GM19023 (cell line): ENCODE measurements at regions not wholly inside any gene's neighbourhood (a gene's known extent, or its start where the extent isn't known, plus 50 kb on each side); places are given as distances from the start of the nearest gene placed in this dataset.
"Not testable (repeated sequence)": the region's sequence is repeated elsewhere in the genome, so short reads cannot be mapped to it uniquely, and the experiment has no call there.

Experiments
- ATAC-seq: cut with Tn5 transposase; IDR thresholded peaks from one replicate; pipeline ENCODE4 v1.9.1; 2021; ENCODE audit warnings: mild to moderate bottlenecking, moderate library complexity; ENCODE audit not compliant: unreplicated experiment

DNA sequence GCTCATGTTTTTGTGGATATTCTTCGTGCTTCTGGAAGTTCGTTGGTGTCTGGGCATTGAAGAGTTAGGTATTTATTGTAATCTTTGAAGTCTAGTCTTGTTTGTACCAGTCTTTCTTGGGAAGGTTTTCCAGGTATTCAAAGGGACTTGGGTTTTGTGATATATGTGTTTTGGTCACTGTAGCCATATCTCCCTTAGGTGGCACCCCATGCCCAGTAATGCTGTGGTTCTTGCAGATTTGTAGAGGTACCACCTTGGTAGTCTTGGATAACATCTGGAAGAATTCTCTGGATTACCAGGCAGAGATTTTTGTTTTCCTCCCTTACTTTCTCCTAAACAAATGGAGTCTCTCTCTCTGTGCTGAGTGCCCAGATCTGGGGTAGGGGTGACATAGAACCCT lies 184.1 kb downstream of the TEX13C start:
- no peak for ATAC-seq

DNA sequence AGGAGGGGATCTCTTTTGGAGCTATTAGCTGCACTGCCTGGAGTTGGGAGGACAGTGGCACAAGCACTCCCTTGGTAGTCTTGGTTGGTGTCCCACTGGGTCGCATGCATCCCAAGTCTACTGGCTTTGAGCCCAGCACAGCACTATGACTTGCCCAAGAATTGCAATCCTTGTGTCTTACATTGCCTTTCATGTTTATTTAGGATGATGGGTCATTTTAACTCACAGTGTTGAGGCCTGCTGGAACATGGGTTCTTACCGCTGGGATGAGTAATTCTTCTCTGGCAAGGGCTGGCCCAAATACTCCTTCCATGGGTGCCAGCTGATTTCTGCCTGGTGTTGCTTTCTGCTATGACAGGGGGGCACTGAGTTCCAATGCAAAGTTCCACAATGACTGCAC lies 185.5 kb downstream of the TEX13C start:
- ATAC-seq: no peak

DNA sequence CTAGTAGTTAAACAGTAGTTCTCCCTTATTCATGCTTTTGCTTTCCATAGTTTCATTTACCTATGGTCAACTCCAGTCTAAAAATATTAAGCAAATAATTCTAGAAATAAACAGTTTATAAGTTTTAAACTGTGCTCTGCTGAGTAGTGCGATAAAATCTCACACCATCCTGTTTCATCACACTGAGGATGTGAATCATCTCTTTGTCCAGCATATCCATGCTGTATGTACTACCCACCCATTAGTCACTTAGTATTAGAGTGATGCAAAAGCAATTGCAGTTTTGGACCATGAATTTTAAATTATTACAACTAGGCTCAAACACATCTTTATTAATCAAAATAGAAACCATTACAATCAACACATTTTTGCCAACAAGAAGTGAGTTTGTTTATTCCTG lies 187.4 kb downstream of the TEX13C start:
- ATAC-seq: no peak

DNA sequence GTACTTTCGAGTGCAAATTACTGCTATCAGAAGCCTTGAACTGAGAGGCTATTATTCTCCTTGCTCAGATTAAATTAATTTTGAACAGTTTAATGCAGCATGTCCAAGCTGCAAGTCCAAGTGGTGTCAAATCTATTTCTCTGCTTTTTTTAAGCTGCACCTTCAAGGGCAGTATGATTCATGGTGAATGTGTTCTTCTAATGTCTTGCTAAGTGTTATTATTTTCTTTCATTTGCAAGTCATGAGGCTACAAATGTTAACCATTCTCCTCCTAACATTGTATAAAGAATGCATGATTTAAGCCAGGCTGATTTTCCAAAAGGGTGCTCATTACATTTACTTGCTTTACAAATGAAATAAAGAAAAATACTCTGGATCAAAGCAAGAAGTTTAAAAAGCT lies 200.4 kb downstream of the TEX13C start:
- ATAC-seq: no peak

DNA sequence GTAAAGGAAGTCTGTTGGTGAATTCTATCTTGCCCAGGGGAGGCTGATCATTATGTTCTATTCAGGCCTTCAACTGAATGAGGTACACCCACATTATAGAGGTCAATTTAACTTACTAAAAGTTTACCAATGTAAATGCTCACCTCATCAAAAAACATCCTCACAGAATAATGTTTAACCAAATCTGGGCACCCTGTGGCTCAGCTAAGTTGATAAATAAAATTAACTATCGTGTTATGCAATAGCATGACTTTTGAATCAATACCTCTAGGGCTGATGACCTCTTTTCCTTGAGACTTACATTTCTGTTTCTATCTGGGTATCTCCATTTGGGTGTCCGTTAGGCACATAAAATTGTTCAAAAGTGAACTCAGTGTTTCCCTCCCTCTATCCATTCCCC lies 203.1 kb downstream of the TEX13C start:
- no peak for ATAC-seq

DNA sequence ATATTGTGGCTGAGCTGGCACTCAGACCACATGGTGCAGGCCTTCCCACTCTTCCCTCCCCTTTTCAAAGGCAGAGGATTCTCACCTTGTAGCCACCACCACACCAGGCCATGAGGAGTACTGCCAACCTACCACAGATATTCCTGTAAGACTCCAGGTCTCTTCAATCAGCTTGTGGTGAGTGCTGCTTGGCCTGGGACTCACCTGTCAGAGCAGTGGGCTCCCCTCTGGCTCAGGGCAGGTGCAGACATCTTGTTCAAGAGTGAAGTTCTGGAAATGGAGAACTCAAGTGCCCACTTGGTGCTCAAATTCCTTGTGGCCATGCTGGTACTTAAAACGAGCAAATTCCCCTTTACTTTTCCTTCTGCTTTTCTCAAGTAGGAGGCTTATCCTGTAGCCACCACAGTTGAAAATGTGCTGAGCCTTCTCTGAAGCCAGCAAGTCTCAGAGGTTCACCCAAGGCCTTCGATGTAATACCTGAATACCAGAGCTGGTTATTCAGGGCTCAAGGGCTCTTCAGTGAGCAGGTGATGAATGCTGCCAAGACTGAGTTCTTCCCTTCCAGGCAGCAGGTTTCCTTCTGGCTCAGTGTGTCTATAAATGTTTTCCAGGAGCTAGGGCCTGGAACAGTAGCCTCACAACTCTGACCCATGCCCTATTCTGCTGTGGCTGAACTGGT lies 212.9 kb downstream of the TEX13C start:
- ATAC-seq: no peak

DNA sequence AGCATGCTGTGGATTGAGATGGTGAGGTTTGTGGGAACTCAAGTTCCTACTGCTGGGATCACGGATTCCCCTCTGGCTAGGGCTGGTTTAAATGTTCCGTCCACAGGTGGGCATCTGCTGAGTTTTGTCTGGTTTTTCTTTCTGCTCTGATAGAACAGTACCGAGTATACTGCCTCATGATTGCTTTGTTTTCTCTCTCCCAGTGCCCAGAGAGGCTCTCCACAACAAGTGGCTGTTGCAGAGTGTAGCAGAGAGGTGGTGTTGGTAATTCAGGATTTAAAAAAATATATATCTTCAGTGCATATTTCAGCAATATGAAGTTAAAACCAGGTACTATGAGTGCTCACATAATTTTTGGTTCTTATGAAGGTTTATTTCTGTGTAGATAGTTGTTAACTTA lies 213.7 kb downstream of the TEX13C start:
- ATAC-seq: no peak

DNA sequence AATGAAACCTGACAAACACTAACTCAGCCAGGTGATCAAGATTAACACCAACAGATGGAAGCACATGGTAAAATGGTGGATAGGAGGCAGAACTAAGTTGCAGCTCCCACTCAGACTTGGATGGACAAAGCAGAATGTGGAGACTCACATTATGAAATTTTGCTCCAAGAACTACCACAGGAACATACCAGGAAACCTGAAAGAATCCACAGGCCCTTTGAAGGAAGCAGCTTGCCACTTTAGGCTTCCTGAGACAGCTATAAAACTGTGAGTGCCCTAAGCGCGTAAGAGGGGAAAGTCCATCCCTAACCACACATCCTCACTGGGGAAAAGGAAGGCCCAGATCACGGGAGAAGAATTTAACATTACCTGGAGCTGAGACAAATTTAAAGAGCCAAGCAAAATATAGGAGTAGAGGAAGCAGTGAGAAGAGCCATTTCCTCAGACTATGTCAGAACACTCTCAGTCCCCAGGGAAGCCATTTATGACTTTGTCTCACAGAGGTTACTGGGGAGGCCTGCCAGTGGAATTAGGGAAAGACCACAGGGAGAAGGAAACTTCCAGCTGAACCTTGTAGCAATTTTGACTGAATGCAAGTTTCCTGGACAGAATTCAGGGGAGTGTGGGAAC lies 224.5 kb downstream of the TEX13C start:
- no peak for ATAC-seq

DNA sequence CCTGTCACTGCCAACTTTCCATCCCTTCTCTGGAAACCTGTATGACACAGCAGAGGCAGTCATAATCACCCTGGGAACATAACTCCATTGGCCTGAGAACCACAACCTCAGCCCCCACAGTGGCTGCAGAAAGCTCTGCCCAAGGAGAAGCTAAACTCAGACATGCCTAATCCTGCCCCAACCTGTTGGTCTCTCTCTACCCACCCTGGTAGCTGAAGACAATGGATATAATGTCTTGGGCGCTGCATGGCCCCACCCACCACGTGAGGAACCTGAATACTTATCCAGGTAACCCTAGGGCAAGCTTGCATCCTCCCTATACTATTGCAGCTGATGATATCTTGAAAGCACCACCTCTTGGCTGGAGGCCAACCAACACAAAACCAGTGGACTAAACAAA lies 225.2 kb downstream of the TEX13C start:
- no peak for ATAC-seq

DNA sequence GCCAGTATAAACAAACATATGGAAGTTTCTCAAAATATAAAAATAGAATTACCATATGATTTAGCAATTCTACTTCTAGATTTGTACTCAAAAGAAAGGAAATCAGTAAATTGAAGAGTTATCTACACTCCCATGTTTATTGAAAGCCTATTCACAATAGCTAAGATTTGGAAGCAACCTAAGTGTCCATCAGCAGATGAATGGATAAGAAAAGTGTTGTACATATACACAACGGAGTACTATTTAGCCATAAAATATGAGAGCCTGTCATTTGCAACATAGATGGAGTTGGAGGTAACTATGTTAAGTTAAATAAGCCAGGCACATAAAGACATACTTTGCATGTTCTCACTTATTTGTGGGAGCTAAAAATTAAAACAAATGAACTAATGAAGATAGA lies 257.8 kb downstream of the TEX13C start:
- ATAC-seq: no peak

DNA sequence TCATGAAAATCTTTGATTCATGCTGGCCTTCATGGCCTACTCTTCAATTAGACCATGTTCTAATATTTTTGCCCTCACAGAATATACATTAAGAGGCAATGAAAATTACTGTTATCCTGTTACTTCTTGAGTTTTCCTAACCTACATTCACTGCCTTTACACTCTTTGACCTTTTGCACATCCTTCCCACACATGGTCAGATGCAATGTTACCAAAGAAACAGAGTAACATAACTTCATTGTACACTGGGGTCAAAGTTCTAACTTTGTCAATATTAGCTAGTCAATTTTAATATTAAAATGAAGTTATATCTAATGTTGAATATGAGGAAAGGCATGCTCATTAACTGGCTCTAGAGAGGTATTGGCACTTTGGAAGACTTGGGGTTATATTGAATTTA lies 284.8 kb downstream of the TEX13C start:
- ATAC-seq: no peak

DNA sequence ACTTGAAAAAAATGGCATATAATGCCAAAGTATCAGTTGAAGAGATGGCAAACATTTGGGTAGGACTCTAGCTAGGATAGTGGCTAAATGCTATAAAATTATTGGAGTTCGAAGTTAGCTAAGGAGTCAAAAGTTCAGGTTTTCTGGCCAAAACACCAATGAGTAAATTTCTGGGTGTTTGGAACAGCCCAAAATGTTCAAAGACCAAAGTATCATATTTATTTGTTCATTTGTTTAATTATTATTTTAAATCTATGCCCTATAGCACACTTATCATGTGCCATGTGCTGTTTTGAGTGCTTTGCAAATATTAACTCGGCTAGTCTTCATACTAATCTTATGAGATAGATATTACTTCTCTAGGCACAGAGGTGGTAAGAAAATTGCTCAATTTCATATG lies 285.5 kb downstream of the TEX13C start:
- no peak for ATAC-seq

DNA sequence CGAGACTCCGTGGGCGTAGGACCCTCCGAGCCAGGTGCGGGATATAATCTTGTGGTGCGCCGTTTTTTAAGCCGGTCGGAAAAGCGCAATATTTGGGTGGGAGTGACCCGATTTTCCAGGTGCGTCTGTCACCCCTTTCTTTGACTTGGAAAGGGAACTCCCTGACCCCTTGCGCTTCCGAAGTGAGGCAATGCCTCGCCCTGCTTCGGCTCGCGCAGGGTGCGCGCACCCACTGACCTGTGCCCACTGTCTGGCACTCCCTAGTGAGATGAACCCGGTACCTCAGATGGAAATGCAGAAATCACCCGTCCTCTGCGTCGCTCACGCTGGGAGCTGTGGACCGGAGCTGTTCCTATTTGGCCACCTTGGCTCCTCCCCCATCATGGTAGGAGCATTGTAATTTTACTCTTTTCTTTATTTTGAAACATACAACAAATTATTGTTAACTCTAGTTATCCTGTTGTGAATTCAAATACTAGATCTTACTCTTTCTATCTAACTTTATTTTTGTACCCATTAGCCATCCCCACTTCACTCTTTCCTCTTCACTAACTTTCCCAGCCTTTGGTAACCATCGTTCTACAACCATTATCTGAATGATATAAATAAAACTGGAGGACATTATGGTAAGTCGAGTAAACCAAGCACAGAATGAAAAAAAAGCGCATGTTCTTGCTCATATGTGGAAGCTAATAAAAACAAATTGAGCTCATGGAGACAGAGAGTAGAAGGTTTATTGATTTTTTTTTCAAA lies 295.1 kb downstream of the TEX13C start:
- ATAC-seq: not testable (repeated sequence)

DNA sequence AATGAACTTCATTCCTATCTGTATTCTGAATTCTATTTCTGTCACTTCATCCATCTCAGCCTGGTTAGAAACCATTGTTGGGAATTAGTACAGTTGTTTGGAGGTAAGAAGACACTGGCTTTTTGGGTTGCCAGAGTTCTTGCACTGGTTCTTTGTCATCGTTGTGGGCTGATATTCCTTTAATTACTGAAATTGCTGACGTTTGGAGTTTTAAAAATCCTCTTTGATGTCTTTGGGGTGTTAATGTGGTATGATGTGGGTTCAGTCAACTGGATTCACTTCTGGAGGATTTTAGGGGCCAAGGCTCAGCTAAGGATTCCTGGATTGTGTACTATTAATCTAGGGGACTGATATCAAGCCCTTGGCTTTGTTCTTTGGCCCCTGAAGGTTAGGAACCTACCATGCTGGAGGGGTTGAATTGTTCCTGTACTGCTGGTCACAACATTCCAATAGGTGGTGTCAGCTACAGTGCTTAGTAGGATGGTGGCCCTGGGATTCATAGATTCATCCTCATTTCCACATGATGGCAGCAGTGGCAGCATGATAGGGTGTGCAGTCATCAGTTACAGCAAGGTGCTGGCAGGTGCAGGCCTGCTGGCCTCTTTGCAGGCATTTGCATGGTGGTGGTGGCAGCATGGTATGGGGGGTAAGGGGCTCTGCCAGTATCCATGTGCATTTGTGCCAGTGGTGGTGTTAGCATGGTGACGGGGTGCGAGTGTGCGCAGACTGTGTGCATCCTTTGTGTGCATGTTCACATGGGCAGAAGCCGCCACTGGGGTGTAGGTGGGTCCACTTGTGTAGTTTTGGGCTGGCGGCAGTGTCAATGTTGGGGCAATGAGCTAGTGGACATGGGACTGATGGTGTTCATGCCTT lies 301.3 kb downstream of the TEX13C start:
- no peak for ATAC-seq

DNA sequence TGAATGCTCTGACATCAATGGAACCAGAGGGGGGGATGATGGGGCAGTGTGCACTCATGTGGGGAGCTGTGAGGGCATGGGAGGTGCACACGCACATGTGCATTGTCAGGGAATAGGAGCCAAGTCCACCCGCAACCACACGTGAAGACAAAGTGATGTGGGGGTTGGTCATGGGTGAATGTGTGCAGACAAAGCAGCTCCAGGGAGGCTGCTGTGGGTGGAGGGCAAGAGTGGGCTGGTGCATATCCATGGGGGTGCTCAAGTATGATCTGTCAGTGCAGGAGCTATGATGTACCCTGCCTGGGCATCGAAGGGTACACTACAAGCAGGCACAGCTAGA lies 301.9 kb downstream of the TEX13C start:
- no peak for ATAC-seq

DNA sequence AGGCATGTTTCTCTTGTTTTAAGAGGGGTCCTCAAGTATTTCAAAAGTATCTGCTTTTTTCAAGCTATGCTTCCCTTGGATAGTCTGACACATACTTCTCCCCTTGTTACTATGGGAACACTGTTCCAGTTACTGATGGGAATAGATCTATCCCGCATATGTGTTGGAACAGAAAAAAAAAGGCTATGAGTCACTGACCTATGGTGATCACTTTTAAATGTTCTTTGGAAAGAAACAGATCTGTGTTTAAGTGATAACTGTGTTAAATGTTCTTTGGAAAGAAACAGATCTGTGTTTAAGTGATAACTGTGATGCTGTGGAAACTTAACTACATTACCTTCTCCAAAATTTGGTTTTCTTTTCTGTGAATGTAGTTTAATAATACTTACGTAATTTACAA lies 303.2 kb downstream of the TEX13C start:
- ATAC-seq: no peak

DNA sequence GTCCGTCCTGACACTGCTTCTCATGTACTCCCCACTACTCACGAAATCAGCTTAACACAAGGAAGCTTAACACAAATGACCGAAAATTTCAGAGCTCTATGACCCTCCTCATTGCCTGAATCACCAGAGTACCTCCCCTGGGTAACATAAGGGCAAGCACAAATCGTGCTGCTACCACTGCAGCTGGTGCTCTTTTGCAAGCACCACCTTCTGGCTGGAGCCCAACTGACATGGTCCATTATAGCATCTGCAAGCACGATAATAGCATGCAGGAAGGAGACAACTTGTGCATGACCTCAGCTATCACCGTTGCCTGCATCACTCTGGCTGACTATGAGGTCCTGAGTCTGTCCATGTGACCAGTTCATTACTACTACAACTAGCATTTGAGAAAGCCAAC lies 308.0 kb downstream of the TEX13C start:
- ATAC-seq: no peak

DNA sequence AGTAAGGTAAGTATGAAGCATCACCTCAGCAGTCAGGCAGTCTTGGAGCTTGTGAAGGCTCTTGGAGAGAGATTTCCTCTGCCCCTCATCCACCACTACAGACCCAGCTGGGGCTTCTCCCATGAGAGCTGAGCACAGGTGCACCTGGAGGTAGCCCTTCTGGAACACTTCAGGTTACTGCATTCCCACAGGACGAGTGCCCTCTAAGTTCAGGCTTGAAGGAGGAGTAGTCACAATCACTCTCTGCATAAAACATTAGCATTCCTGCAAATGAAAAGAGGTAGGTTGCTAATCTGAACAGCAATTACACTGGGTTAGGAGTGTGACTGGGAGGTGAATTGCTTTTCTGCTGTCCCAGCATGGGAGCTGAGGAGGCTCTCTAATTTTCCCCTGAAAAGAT lies 308.8 kb downstream of the TEX13C start:
- no peak for ATAC-seq

DNA sequence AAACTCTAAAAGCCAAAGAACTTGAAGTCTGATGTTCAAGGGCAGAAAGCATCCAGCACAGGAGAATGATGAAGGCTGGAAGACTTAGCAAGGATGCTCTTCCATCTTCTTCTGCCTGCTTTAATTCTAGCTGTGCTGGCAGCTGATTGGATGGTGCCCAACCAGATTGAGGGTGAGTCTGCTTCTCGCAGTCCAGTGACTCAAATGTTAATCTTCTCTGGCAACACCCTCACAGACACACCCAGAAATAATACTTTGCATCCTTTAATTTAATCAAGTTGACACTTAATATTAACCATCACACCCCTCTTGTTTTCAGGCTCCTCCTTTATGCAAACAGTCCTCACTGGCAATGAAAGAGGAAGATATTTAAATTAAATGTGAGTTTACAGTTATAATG lies 321.7 kb downstream of the TEX13C start:
- no peak for ATAC-seq

DNA sequence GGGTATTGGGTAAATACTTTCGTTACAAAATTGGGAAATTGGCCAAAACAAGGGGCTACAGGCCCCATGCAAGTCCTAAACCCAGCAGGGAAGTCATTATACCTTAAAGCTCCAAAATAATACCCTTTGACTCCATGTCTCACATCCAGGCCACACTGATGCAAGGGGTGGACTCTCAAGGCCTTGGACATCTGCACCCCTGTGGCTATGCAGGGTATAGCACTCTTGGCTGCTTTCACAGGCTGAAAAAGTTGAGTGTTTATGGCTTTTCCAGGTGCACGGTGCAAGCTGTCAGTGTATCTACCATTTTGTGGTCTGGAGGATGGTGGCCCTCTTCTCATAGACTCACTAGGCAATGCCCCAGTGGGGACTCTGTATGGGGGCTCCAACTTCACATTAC lies 326.5 kb downstream of the TEX13C start:
- ATAC-seq: no peak

DNA sequence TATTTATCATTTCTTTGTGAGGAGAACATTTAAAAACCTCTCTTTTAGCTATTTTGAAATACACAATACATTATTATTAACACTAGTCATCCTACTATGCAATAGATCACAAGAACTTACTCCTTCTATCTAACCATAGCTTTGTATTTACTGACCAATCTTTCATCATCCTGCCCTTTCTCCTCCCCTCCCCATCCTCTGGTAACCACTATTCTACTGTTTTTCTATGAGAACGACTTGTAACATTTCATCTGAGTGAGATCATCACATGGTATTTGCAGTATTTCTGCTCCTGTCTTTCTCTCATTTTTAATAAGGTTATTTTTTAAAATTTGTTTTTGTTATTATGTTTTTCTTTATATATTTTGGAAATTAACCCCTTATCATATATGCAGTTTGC lies 331.8 kb downstream of the TEX13C start:
- no peak for ATAC-seq

DNA sequence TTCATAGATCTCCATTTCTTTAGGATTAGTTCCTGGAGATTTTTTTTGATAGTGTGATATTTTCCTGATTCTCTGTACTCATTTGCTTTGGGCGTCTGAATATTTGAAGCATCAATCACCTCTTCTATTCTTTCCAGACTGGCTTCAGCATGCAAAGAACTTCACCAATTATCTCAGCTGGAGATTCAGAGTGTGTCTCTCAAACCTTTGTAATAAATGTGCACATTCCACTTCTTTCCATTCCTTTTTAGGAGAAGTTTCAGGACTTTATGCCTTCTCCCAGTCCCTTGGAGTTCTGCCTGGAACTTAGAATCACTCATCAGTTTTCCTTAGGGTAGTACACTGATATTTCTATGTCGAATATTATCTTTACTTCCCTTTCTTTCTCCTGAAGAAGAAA lies 334.8 kb downstream of the TEX13C start:
- no peak for ATAC-seq
